Gastrocnemius medialis (tissue), 4 donors: ENCODE measurements at regions not wholly inside any gene's neighbourhood (a gene's known extent, or its start where the extent isn't known, plus 50 kb on each side); places are given as distances from the start of the nearest gene placed in this dataset.

Source experiments
- ATAC-seq, 2 donors: fragments of 150-250 bp; one replicate each; pipeline ENCODE4 v1.9.1; 2016
- DNase-seq, 2 donors: peaks; one replicate each; pipeline ENCODE4 v3.0.0-alpha.2; 2019
- H3K27ac ChIP-seq, 4 donors: fragments of 200-600 bp; sonication (generic); 1 replicate in 1 of 4; 2 replicates in 3 of 4; pipeline ENCODE4 v1.5.1; 2016 to 2018; ENCODE audit warnings: mild to moderate bottlenecking in 2 of 4, moderate library complexity in 1 of 4
- H3K27me3 ChIP-seq, 3 donors: fragments of 200-600 bp; sonication (generic) in 2 of 3; 1 replicate in 1 of 3; 2 replicates in 2 of 3; pipeline versions ENCODE4 v1.5.1 to v1.6.0; 2016 to 2019; ENCODE audit warnings: mild to moderate bottlenecking in 1 of 3, moderate library complexity in 1 of 3
- H3K36me3 ChIP-seq, 2 donors: fragments of 200-600 bp; sonication (generic) in 1 of 2; one replicate each; pipeline ENCODE4 v1.5.1; 2017 to 2018
- H3K4me1 ChIP-seq, 2 donors: fragments of 200-600 bp; sonication (generic) in 1 of 2; one replicate each; pipeline ENCODE4 v1.5.1; 2016 to 2017; ENCODE audit warnings: mild to moderate bottlenecking in 2 of 2
- H3K4me3 ChIP-seq, 4 donors: fragments of 200-600 bp; sonication (generic) in 3 of 4; 1 replicate in 1 of 4; 2 replicates in 3 of 4; pipeline ENCODE4 v1.5.1; 2016 to 2019; ENCODE audit warnings: mild to moderate bottlenecking in 2 of 4
- H3K9me3 ChIP-seq, 3 donors: fragments of 200-600 bp; sonication (generic) in 2 of 3; 1 replicate in 1 of 3; 2 replicates in 2 of 3; pipeline ENCODE4 v1.5.1; 2016 to 2019
- POLR2A ChIP-seq, 2 donors: fragments of 450-650 bp; IDR thresholded peaks; one replicate each; pipeline ENCODE4 v1.6.1; 2017; ENCODE audit warnings: antibody characterized with exemption in 2 of 2, mild to moderate bottlenecking in 2 of 2, moderate library complexity in 2 of 2
- in situ Hi-C, 4 donors: fragments of 200-750 bp; cut with MboI; loops; one replicate each; pipeline versions ENCODE4 v1.15.0 to v1.8.0; 2017; ENCODE audit warnings: low sequenced_read_pairs in 4 of 4
- intact Hi-C: fragments of 100-400 bp; cut with DNase I; formaldehyde crosslinking; loops from one replicate; pipeline ENCODE4 v1.15.1; 2023; ENCODE audit warnings: low total_unique reads
- TF ChIP-seq, protein P1 (sequence below), 5 experiments: fragments of 450-650 bp in 3 of 5; fragments of 200-600 bp in 2 of 5; sonication (generic) in 2 of 5; IDR thresholded peaks in 4 of 5; conservative IDR thresholded peaks in 1 of 5; 1 replicate in 4 of 5; 2 replicates in 1 of 5; pipeline ENCODE4 v1.5.1; 2016 to 2019; ENCODE audit warnings: antibody characterized with exemption in 5 of 5, mild to moderate bottlenecking in 3 of 5, moderate library complexity in 3 of 5

GRCh38 chr13:24039621-24040475 is 120.7 kb upstream of the SPATA13 start:
- Histone ChIP-seq H3K27ac (no peak overlapping the region), H3K4me1 (peaks cover 0 to 7% of the 10 kb centered on the region in 2 donors), H3K36me3 (no peaks in the 10 kb centered on the region), H3K27me3 (no peaks in the 10 kb centered on the region), H3K9me3 (no peaks in the 10 kb centered on the region), H3K4me3 (no peak overlapping the region)
- DNase-seq (no peak), ATAC-seq (no peak)
- in situ Hi-C loops = no loop called here
- TF ChIP-seq, protein P1, sequence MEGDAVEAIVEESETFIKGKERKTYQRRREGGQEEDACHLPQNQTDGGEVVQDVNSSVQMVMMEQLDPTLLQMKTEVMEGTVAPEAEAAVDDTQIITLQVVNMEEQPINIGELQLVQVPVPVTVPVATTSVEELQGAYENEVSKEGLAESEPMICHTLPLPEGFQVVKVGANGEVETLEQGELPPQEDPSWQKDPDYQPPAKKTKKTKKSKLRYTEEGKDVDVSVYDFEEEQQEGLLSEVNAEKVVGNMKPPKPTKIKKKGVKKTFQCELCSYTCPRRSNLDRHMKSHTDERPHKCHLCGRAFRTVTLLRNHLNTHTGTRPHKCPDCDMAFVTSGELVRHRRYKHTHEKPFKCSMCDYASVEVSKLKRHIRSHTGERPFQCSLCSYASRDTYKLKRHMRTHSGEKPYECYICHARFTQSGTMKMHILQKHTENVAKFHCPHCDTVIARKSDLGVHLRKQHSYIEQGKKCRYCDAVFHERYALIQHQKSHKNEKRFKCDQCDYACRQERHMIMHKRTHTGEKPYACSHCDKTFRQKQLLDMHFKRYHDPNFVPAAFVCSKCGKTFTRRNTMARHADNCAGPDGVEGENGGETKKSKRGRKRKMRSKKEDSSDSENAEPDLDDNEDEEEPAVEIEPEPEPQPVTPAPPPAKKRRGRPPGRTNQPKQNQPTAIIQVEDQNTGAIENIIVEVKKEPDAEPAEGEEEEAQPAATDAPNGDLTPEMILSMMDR (IDR thresholded peaks at IDR 0.05 in 4 of 5, conservative IDR thresholded peaks at IDR 0.05 in 1 of 5) = no peak
- TF ChIP-seq POLR2A (IDR thresholded peaks at IDR 0.05) = no peak
- intact Hi-C loops = loop anchor here (5.0 kb wide), 1 partner anchor 463 kb away; no protein-coding TSS in a partner anchor

DNA sequence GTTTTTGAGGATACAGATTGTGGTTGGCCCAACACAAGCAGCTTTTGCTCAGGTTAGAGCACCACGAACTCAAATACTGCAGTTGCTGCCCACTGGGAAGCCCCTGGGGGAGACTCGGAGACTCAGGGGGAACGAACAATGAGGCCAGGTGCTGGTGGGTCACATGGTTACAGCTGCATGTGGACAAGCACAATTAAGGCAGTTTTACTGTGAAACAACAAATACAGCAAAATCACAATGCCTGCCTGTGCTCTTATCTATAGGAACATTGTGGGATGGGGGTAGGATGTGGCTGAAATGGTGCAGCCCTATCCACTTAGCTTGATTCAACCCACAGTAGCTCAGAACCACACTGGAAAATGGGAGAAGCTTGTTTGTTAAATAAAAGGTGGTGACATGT is 119.7 kb upstream of the SPATA13 start:
- in situ Hi-C loops (no loop called here), intact Hi-C loops (loop anchor here (5.0 kb wide), 1 partner anchor 464 kb away; no protein-coding TSS in a partner anchor)
- no peaks in the 10 kb centered on the region for H3K36me3 ChIP-seq
- peaks cover 0 to 12% of the 10 kb centered on the region in 2 donors for H3K4me1 ChIP-seq
- H3K27ac ChIP-seq = no peak overlapping the region
- DNase-seq (no peak), ATAC-seq (no peak)
- no peak overlapping the region for H3K4me3 ChIP-seq
- no peaks in the 10 kb centered on the region for H3K27me3 ChIP-seq
- H3K9me3 ChIP-seq = no peaks in the 10 kb centered on the region
- TF ChIP-seq POLR2A (IDR thresholded peaks at IDR 0.05) = no peak
- TF ChIP-seq, protein P1 (IDR thresholded peaks at IDR 0.05 in 4 of 5, conservative IDR thresholded peaks at IDR 0.05 in 1 of 5) = no peak

DNA sequence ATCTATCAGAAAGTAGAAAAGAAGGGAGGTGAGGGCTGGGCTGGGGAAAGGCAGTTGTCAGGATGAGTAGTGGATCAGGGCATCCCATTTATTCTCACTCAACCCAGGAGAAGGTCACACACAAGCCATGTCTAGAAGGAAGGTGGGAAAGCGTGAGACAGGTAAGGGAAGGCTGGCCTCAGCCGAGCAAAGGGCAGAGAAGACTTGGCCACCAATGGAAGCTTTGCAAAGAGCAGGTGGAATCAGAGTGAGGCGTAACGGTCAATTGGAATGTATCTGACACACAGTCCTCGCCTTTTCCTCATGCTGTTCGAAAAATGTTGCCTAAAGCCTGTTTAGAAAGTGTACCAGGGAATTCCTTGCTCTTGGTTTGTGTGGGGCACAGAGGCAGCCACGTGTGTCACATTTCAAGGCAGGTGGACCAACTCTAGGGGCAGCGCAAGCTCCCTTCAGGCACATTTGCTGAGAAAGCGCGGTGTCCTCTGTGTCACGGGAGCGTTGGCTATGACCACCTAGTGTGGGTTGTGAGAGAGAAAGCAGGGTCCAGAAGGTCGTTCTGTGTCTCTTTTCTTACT is 118.8 kb upstream of the SPATA13 start:
- in situ Hi-C loops (no loop called here), intact Hi-C loops (loop anchor here (5.0 kb wide), 1 partner anchor 464 kb away; no protein-coding TSS in a partner anchor)
- Histone ChIP-seq H3K27me3 (no peaks in the 10 kb centered on the region), H3K27ac (no peak overlapping the region), H3K9me3 (no peaks in the 10 kb centered on the region), H3K4me1 (peaks cover 0 to 12% of the 10 kb centered on the region in 2 donors), H3K4me3 (no peak overlapping the region), H3K36me3 (no peaks in the 10 kb centered on the region)
- no peak for ATAC-seq
- no peak for DNase-seq
- no peak for TF ChIP-seq POLR2A (IDR thresholded peaks at IDR 0.05)
- TF ChIP-seq, protein P1 (IDR thresholded peaks at IDR 0.05 in 4 of 5, conservative IDR thresholded peaks at IDR 0.05 in 1 of 5) = no peak

DNA sequence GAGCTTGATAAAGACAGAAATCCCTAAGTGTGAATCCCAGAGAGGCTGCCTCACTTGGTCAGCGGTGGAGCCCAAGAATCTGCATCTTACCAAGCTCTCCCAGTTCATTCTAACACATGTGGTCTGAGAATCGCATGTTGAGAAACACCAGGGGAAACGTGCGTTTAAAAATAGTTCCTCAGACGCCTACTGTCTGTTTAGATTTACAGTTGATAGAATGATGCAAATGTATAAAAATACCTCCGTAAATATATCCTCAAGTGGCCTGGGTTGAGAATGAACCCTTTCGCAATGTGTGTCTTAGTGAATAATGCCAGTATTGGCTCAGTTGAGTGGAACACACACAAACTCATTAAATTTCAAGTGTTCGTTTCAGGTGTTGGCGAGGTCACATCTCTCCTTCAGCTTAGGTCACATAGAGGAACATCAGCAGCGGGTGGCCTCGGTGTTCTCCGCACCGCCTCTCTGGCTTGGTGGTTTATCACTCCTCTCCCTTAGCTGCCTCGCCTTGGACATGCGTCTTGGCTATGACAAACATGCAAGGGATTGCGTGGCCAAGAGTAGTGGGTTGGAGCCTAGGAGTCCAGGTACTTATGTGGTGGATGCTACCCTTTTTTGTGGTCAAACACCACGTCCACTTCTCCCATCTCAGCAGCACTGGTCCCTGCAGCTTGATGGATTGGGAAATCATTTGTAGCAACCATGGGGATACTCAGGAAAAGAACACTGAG is 117.6 kb upstream of the SPATA13 start:
- ATAC-seq = peak in 1 of 2 donors; percentile 94

More for the DNA sequence above, 117.6 kb upstream of the SPATA13 start:
- TF ChIP-seq, protein P1 (IDR thresholded peaks at IDR 0.05 in 4 of 5, conservative IDR thresholded peaks at IDR 0.05 in 1 of 5) = no peak
- in situ Hi-C loops = no loop called here
- intact Hi-C loops = loop anchor here (5.0 kb wide), 1 partner anchor 466 kb away; no protein-coding TSS in a partner anchor
- Histone ChIP-seq H3K4me1 (peaks cover 0 to 12% of the 10 kb centered on the region in 2 donors), H3K9me3 (no peaks in the 10 kb centered on the region), H3K36me3 (no peaks in the 10 kb centered on the region), H3K27me3 (no peaks in the 10 kb centered on the region), H3K4me3 (no peak overlapping the region), H3K27ac (peak overlapping the region in 1 of 4 donors; percentile 59)
- DNase-seq = peak in 1 of 2 donors; percentile 47
